ENCODE measurements at regions not wholly inside any gene's neighbourhood (a gene's known extent, or its start where the extent isn't known, plus 50 kb on each side); places are given as distances from the start of the nearest gene placed in this dataset.

DNA sequence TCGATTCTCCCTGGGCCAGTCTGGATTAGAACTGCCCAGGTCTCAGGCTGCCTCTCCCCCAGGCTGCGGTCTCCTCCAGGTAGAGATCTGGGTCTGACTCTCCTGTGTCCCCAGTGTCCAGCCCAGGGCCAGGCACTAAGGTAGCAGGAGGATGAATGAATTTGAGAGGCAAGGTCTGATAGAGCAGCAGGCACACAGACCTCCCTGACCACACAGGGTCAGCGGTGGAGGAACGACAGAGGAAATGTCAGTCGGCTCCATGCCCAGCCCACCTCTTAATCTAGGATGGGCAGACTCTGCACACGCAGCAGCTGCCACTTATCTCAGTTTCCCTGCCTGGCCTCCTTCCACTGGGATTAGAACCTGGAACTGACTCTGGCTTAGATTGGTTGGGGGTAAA lies 272.7 kb upstream of the MVB12B start:
- H3K27ac Mint-ChIP-seq, result no peak overlapping the region

DNA sequence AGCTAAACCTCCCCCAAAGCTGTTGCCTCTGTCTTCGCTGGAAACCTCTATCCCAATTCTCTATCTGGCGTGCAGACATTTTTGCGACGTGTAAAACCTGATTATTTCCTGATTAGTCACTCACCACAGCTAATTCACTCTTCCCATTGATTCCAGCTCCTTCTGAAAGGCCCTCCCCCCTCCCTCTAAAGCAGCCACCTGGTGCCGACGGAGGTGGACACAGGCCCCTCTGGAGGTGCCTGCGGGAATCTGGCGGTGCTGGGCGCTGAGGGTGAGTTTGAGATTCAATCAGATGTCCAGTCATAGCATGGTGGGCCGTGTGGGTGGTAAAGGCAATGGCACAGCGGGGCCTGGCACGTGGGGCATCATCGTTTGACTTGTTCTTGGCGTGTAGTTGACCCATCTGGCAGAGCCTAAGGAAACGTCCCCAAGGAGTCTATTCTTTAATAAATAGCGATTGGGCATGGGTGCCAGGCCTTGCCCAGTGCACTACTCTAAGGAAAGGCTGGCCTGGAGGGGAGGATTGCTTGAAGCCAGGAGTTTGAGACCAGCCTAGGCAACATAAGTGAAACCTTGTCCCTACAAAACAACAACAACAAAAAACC lies 271.1 kb upstream of the MVB12B start:
- Mint-ChIP-seq H3K4me3 (no peak overlapping the region), H3K4me1 (no peaks in the 10 kb centered on the region), H3K9me3 (no peaks in the 10 kb centered on the region), H3K36me3 (no peaks in the 10 kb centered on the region), H3K27ac (no peak overlapping the region), H3K27me3 (peaks cover 22 to 42% of the 10 kb centered on the region in 2 donors)
- WGBS (ENCODE audit: insufficient coverage), result 75% methylated on average over 10 of the region's 16 CpGs
- CTCF ChIA-PET, result no interaction called here
- no peak overlapping the region for H3K4me3 ChIP-seq (ENCODE audit: control insufficient read depth in 1 of 2, extremely low read depth in 1 of 2, low read length in 1 of 2)
- H3K27ac ChIP-seq (ENCODE audit: low read length), result no peak overlapping the region
- H3K27me3 ChIP-seq (replicated peaks in 1 of 2; ENCODE audit: control insufficient read depth in 2 of 2, extremely low read depth in 1 of 2, insufficient read depth in 2 of 2, low read length in 1 of 2), result peaks cover 0 to 58% of the 10 kb centered on the region in 2 experiments
- POLR2A ChIA-PET, result no interaction called here
- H3K36me3 ChIP-seq (ENCODE audit: control insufficient read depth in 2 of 2, extremely low read depth in 1 of 2, insufficient read depth in 1 of 2, low read length in 1 of 2), result no peaks in the 10 kb centered on the region
- no peak for DNase-seq
- no peak for ATAC-seq (replicated peaks in 1 of 4)
- H3K9me3 ChIP-seq, result no peaks in the 10 kb centered on the region
- H3K4me1 ChIP-seq (ENCODE audit: control insufficient read depth in 1 of 2, extremely low read depth in 1 of 2, insufficient read depth in 2 of 2, low read length in 2 of 2), result no peaks in the 10 kb centered on the region

More for the DNA sequence above, 272.7 kb upstream of the MVB12B start:
- Mint-ChIP-seq H3K27me3 (peaks cover 20 to 33% of the 10 kb centered on the region in 2 donors), H3K9me3 (no peaks in the 10 kb centered on the region), H3K4me1 (no peaks in the 10 kb centered on the region), H3K4me3 (no peak overlapping the region), H3K36me3 (no peaks in the 10 kb centered on the region)
- H3K4me3 ChIP-seq (ENCODE audit: control insufficient read depth in 1 of 2, extremely low read depth in 1 of 2, low read length in 1 of 2), result no peak overlapping the region
- no peak for ATAC-seq (replicated peaks in 1 of 4)
- POLR2A ChIA-PET, result no interaction called here
- DNase-seq, result no peak
- CTCF ChIA-PET, result no interaction called here
- no peak overlapping the region for H3K27ac ChIP-seq (ENCODE audit: low read length)
- peaks cover 0 to 62% of the 10 kb centered on the region in 2 experiments for H3K27me3 ChIP-seq (replicated peaks in 1 of 2; ENCODE audit: control insufficient read depth in 2 of 2, extremely low read depth in 1 of 2, insufficient read depth in 2 of 2, low read length in 1 of 2)
- no peaks in the 10 kb centered on the region for H3K4me1 ChIP-seq (ENCODE audit: control insufficient read depth in 1 of 2, extremely low read depth in 1 of 2, insufficient read depth in 2 of 2, low read length in 2 of 2)
- no peaks in the 10 kb centered on the region for H3K9me3 ChIP-seq
- H3K36me3 ChIP-seq (ENCODE audit: control insufficient read depth in 2 of 2, extremely low read depth in 1 of 2, insufficient read depth in 1 of 2, low read length in 1 of 2), result no peaks in the 10 kb centered on the region
- 67% methylated on average over 3 of the region's 6 CpGs for WGBS (ENCODE audit: insufficient coverage)

DNA sequence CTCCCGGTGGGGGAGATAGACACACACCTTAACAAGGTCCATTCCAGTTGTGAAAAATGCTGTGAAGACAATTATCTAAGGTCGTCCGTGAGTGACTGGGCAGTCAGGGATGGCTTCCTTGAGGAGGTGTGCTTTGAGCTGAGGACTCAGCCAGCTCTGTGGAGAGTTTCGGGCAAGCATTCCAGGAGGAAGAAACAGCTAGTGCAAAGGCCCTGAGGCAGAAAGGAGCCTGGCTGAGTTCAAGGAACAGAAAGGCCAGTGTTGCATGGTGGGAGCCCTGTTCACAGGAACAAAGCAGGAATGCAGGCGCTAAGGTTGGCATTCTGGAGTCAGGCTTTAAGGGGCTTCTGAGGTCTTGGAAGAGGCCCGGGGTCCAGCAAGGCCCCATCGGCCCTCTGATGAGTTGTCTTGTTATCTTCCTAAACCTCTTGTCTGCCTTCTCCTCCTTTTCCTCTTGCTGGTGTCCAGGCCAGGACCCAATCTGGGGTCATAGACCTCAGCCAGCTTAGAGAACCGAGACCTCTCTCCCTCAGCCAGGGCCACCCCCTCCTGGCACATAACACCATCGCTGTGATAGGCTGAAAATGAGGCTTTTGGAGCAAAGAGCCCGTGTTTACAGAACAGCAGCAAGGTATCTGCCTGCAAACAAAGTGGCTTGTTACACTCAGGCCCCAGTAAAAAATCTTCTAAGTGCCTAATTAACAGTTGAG lies 270.2 kb upstream of the MVB12B start:
- no peak overlapping the region for H3K4me3 ChIP-seq (ENCODE audit: control insufficient read depth in 1 of 2, extremely low read depth in 1 of 2, low read length in 1 of 2)
- no peaks in the 10 kb centered on the region for H3K4me1 ChIP-seq (ENCODE audit: control insufficient read depth in 1 of 2, extremely low read depth in 1 of 2, insufficient read depth in 2 of 2, low read length in 2 of 2)
- H3K27me3 ChIP-seq (replicated peaks in 1 of 2; ENCODE audit: control insufficient read depth in 2 of 2, extremely low read depth in 1 of 2, insufficient read depth in 2 of 2, low read length in 1 of 2), result peaks cover 0 to 59% of the 10 kb centered on the region in 2 experiments
- H3K9me3 Mint-ChIP-seq, result no peaks in the 10 kb centered on the region
- ATAC-seq (replicated peaks in 1 of 4), result no peak
- CTCF ChIA-PET, result no interaction called here
- H3K27me3 Mint-ChIP-seq, result peaks cover 24 to 45% of the 10 kb centered on the region in 2 donors
- no peak overlapping the region for H3K27ac ChIP-seq (ENCODE audit: low read length)
- H3K9me3 ChIP-seq, result no peaks in the 10 kb centered on the region
- H3K4me3 Mint-ChIP-seq, result no peak overlapping the region
- no peak overlapping the region for H3K27ac Mint-ChIP-seq
- no peaks in the 10 kb centered on the region for H3K4me1 Mint-ChIP-seq
- no peak for DNase-seq
- WGBS (ENCODE audit: insufficient coverage), result 72% methylated on average over 4 of the region's 10 CpGs
- H3K36me3 ChIP-seq (ENCODE audit: control insufficient read depth in 2 of 2, extremely low read depth in 1 of 2, insufficient read depth in 1 of 2, low read length in 1 of 2), result no peaks in the 10 kb centered on the region
- POLR2A ChIA-PET, result no interaction called here
- H3K36me3 Mint-ChIP-seq, result no peaks in the 10 kb centered on the region

DNA sequence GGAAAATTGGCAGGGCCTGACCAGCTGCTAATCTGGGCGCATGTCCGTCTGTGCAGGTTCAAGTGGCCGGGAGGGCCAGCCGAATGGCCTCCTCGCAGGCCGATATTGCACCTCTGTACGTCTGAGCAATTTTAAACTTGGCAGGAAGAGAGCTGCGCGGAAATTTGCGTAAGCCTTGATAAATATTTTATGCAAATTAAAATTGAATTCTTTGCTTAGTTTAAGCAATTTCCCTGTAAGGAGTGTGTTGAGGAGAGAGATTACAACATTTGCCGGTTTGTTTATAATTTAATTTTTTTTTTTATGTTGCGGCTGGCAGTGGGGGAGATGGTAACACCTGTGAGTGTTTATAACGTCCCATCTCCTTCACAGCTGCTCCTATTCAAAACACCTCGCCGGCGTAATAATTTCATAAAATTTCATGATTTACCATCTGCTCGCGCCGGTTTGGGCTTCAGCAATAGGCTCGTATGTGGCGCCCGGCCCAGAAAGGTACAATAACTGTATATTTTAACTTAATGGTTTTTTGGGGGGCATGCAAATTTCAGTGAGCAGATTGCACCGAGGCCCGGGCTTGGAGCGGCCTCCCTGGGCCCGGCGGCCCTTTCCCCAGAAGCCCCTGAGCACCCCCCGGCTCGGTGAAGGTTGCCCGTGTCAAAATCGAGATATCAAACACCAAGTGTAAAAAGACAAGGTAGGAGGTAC lies 269.4 kb upstream of the MVB12B start:
- Mint-ChIP-seq H3K27me3 (peaks cover 24 to 45% of the 10 kb centered on the region in 2 donors), H3K36me3 (no peaks in the 10 kb centered on the region), H3K4me3 (no peak overlapping the region), H3K27ac (no peak overlapping the region), H3K4me1 (no peaks in the 10 kb centered on the region), H3K9me3 (no peaks in the 10 kb centered on the region)
- no peaks in the 10 kb centered on the region for H3K4me1 ChIP-seq (ENCODE audit: control insufficient read depth in 1 of 2, extremely low read depth in 1 of 2, insufficient read depth in 2 of 2, low read length in 2 of 2)
- H3K36me3 ChIP-seq (ENCODE audit: control insufficient read depth in 2 of 2, extremely low read depth in 1 of 2, insufficient read depth in 1 of 2, low read length in 1 of 2), result no peaks in the 10 kb centered on the region
- no peak overlapping the region for H3K4me3 ChIP-seq (ENCODE audit: control insufficient read depth in 1 of 2, extremely low read depth in 1 of 2, low read length in 1 of 2)
- ATAC-seq (replicated peaks in 1 of 4) (no peak), DNase-seq (no peak)
- 100% methylated on average over 3 of the region's 31 CpGs for WGBS (ENCODE audit: insufficient coverage)
- POLR2A ChIA-PET, result no interaction called here
- peaks cover 0 to 51% of the 10 kb centered on the region in 2 experiments for H3K27me3 ChIP-seq (replicated peaks in 1 of 2; ENCODE audit: control insufficient read depth in 2 of 2, extremely low read depth in 1 of 2, insufficient read depth in 2 of 2, low read length in 1 of 2)
- no peak overlapping the region for H3K27ac ChIP-seq (ENCODE audit: low read length)
- no peaks in the 10 kb centered on the region for H3K9me3 ChIP-seq
- CTCF ChIA-PET, result no interaction called here

GRCh38 chr9:126058011-126058531 lies 268.6 kb upstream of the MVB12B start:
- Mint-ChIP-seq H3K27me3 (peaks cover 23 to 40% of the 10 kb centered on the region in 2 donors), H3K9me3 (no peaks in the 10 kb centered on the region), H3K4me1 (no peaks in the 10 kb centered on the region), H3K4me3 (no peak overlapping the region), H3K27ac (no peak overlapping the region), H3K36me3 (no peaks in the 10 kb centered on the region)
- POLR2A ChIA-PET, result interaction anchor here in 1 of 2 donors (0.7 kb wide), 1 partner anchor 210 kb away, joined by 3 read pairs; no protein-coding TSS in a partner anchor
- Histone ChIP-seq H3K27me3 (replicated peaks in 1 of 2; ENCODE audit: control insufficient read depth in 2 of 2, extremely low read depth in 1 of 2, insufficient read depth in 2 of 2, low read length in 1 of 2) (peaks cover 0 to 45% of the 10 kb centered on the region in 2 experiments), H3K36me3 (ENCODE audit: control insufficient read depth in 2 of 2, extremely low read depth in 1 of 2, insufficient read depth in 1 of 2, low read length in 1 of 2) (no peaks in the 10 kb centered on the region), H3K4me3 (ENCODE audit: control insufficient read depth in 1 of 2, extremely low read depth in 1 of 2, low read length in 1 of 2) (no peak overlapping the region), H3K27ac (ENCODE audit: low read length) (no peak overlapping the region), H3K9me3 (no peaks in the 10 kb centered on the region), H3K4me1 (ENCODE audit: control insufficient read depth in 1 of 2, extremely low read depth in 1 of 2, insufficient read depth in 2 of 2, low read length in 2 of 2) (no peaks in the 10 kb centered on the region)
- no peak for DNase-seq
- CTCF ChIA-PET, result no interaction called here
- no peak for ATAC-seq (replicated peaks in 1 of 4)
- 100% methylated on average over 1 of the region's 9 CpGs for WGBS (ENCODE audit: insufficient coverage)

- POLR2A ChIA-PET, result interaction anchor here in 1 of 2 donors (0.7 kb wide), 1 partner anchor 211 kb away, joined by 3 read pairs; no protein-coding TSS in a partner anchor
- peaks cover 18 to 35% of the 10 kb centered on the region in 2 donors for H3K27me3 Mint-ChIP-seq
- H3K27ac Mint-ChIP-seq, result no peak overlapping the region
- CTCF ChIA-PET, result no interaction called here
- no peaks in the 10 kb centered on the region for H3K4me1 Mint-ChIP-seq
- DNase-seq (no peak), ATAC-seq (replicated peaks in 1 of 4) (no peak)
- no peaks in the 10 kb centered on the region for H3K36me3 Mint-ChIP-seq
- no peak overlapping the region for H3K27ac ChIP-seq (ENCODE audit: low read length)
- no peak overlapping the region for H3K4me3 ChIP-seq (ENCODE audit: control insufficient read depth in 1 of 2, extremely low read depth in 1 of 2, low read length in 1 of 2)
- 86% methylated on average over 7 of the region's 16 CpGs for WGBS (ENCODE audit: insufficient coverage)
- H3K9me3 Mint-ChIP-seq, result no peaks in the 10 kb centered on the region
- peaks cover 0 to 42% of the 10 kb centered on the region in 2 experiments for H3K27me3 ChIP-seq (replicated peaks in 1 of 2; ENCODE audit: control insufficient read depth in 2 of 2, extremely low read depth in 1 of 2, insufficient read depth in 2 of 2, low read length in 1 of 2)
- no peaks in the 10 kb centered on the region for H3K9me3 ChIP-seq
- no peaks in the 10 kb centered on the region for H3K36me3 ChIP-seq (ENCODE audit: control insufficient read depth in 2 of 2, extremely low read depth in 1 of 2, insufficient read depth in 1 of 2, low read length in 1 of 2)
- no peaks in the 10 kb centered on the region for H3K4me1 ChIP-seq (ENCODE audit: control insufficient read depth in 1 of 2, extremely low read depth in 1 of 2, insufficient read depth in 2 of 2, low read length in 2 of 2)
- no peak overlapping the region for H3K4me3 Mint-ChIP-seq
These were observed 268.0 kb upstream of the MVB12B start for GRCh38 chr9:126058591-126058990.
